ENCODE measurements at regions not wholly inside any gene's neighbourhood (a gene's known extent, or its start where the extent isn't known, plus 50 kb on each side); places are given as distances from the start of the nearest gene placed in this dataset.

DNA sequence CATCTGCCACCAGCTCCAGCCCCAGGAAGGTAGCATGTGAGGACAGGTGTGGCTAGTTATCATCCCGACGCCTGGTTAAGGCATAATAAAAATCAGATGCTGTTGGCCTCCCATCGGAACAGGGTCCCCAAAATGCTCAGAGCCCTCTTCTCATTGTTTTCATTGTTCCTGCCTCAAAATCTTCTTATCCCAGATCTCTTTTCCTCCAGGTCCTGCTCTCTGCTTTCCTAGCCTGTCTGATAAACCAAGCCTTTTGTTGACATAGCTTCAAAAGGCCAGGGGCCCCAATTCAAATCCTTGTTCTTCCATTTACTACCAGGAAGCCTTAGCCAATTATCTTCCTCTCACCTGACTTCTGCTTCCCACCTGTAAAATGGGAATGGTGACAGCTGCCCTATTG is 130.1 kb upstream of the ADRA1B start:
- Histone ChIP-seq H3K4me3 (no peak overlapping the region), H3K27ac (peak overlapping the region in 1 of 2 donors; percentile 25)
- intact Hi-C loops (cut with DNase I; ENCODE audit: low total_unique reads), result no loop called here

GRCh38 chr5:159786901-159787691 is 129.2 kb upstream of the ADRA1B start:
- H3K4me3 ChIP-seq, result no peak overlapping the region
- no peaks in the 10 kb centered on the region for H3K27me3 ChIP-seq
- intact Hi-C loops (cut with DNase I; ENCODE audit: low total_unique reads), result no loop called here
- H3K36me3 ChIP-seq, result no peaks in the 10 kb centered on the region
- H3K27ac ChIP-seq, result peak overlapping the region; percentile 13 to 48
- peak in 1 of 2 donors; percentile 34 for DNase-seq (ENCODE audit: low spot score in 2 of 2)
- H3K9me3 ChIP-seq, result no peaks in the 10 kb centered on the region
- peak; percentile 7 to 67 (median 52) for TF ChIP-seq POLR2AphosphoS5 (IDR thresholded peaks at IDR 0.05)
- TF ChIP-seq, protein P1, sequence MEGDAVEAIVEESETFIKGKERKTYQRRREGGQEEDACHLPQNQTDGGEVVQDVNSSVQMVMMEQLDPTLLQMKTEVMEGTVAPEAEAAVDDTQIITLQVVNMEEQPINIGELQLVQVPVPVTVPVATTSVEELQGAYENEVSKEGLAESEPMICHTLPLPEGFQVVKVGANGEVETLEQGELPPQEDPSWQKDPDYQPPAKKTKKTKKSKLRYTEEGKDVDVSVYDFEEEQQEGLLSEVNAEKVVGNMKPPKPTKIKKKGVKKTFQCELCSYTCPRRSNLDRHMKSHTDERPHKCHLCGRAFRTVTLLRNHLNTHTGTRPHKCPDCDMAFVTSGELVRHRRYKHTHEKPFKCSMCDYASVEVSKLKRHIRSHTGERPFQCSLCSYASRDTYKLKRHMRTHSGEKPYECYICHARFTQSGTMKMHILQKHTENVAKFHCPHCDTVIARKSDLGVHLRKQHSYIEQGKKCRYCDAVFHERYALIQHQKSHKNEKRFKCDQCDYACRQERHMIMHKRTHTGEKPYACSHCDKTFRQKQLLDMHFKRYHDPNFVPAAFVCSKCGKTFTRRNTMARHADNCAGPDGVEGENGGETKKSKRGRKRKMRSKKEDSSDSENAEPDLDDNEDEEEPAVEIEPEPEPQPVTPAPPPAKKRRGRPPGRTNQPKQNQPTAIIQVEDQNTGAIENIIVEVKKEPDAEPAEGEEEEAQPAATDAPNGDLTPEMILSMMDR (IDR thresholded peaks at IDR 0.05), result no peak
- H3K4me1 ChIP-seq, result no peaks in the 10 kb centered on the region

More for the DNA sequence above, 130.1 kb upstream of the ADRA1B start:
- Histone ChIP-seq H3K4me1 (no peaks in the 10 kb centered on the region), H3K36me3 (no peaks in the 10 kb centered on the region), H3K27me3 (no peaks in the 10 kb centered on the region), H3K9me3 (no peaks in the 10 kb centered on the region)
- TF ChIP-seq POLR2AphosphoS5 (IDR thresholded peaks at IDR 0.05) (no peak), POLR2A (IDR thresholded peaks at IDR 0.05) (no peak)
- TF ChIP-seq, protein P1 (IDR thresholded peaks at IDR 0.05), result no peak
- no peak for DNase-seq (ENCODE audit: low spot score in 2 of 2)

GRCh38 chr5:159787837-159788236 is 128.4 kb upstream of the ADRA1B start:
- peak overlapping the region; percentile 52 to 83 for H3K27ac ChIP-seq
- H3K36me3 ChIP-seq, result no peaks in the 10 kb centered on the region
- intact Hi-C loops (cut with DNase I; ENCODE audit: low total_unique reads), result no loop called here
- H3K4me1 ChIP-seq, result no peaks in the 10 kb centered on the region
- no peaks in the 10 kb centered on the region for H3K9me3 ChIP-seq
- no peaks in the 10 kb centered on the region for H3K27me3 ChIP-seq
- no peak for DNase-seq (ENCODE audit: low spot score in 2 of 2)
- no peak overlapping the region for H3K4me3 ChIP-seq
- TF ChIP-seq, protein P1 (IDR thresholded peaks at IDR 0.05), result no peak

- intact Hi-C loops (cut with DNase I; ENCODE audit: low total_unique reads), result no loop called here
- DNase-seq (ENCODE audit: low spot score in 2 of 2), result no peak
- peak overlapping the region in 1 of 2 donors; percentile 72 for H3K27ac ChIP-seq
- no peaks in the 10 kb centered on the region for H3K4me1 ChIP-seq
- no peaks in the 10 kb centered on the region for H3K36me3 ChIP-seq
- H3K27me3 ChIP-seq, result no peaks in the 10 kb centered on the region
- H3K9me3 ChIP-seq, result no peaks in the 10 kb centered on the region
- H3K4me3 ChIP-seq, result no peak overlapping the region
- TF ChIP-seq, protein P1 (IDR thresholded peaks at IDR 0.05), result no peak
- TF ChIP-seq POLR2AphosphoS5 (IDR thresholded peaks at IDR 0.05), result no peak
- no peak for TF ChIP-seq POLR2A (IDR thresholded peaks at IDR 0.05)
These were observed 127.4 kb upstream of the ADRA1B start for GRCh38 chr5:159788835-159789331.

DNA sequence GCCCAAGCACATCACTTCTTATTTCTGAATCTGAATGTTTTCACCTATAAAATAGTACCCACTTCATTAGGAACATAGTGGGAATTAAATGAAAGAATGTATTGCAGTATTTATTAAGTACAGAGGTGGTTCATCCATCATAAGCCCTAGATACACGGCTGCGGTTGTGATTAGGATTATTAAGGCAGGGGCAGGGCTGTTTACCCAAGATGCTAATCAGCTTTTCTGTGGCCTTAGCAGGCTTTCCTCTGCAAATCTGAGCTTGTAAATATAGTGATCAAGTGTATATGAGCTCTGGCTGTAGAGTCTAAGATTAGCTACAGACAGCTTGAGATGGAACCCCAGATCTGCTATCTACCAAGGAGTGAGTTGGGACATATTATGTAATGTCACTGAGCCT is 124.1 kb upstream of the ADRA1B start:
- Histone ChIP-seq H3K4me1 (no peaks in the 10 kb centered on the region), H3K36me3 (no peaks in the 10 kb centered on the region), H3K27me3 (no peaks in the 10 kb centered on the region), H3K9me3 (no peaks in the 10 kb centered on the region), H3K27ac (no peak overlapping the region), H3K4me3 (no peak overlapping the region)
- TF ChIP-seq POLR2AphosphoS5 (IDR thresholded peaks at IDR 0.05), result no peak
- TF ChIP-seq POLR2A (IDR thresholded peaks at IDR 0.05), result no peak
- TF ChIP-seq, protein P1 (IDR thresholded peaks at IDR 0.05), result no peak
- intact Hi-C loops (cut with DNase I; ENCODE audit: low total_unique reads), result no loop called here
- DNase-seq (ENCODE audit: low spot score in 2 of 2), result no peak

Measured in breast epithelium (tissue), 4 donors.